ENCODE measurements at regions not wholly inside any gene's neighbourhood (a gene's known extent, or its start where the extent isn't known, plus 50 kb on each side); places are given as distances from the start of the nearest gene placed in this dataset.

GRCh38 chr21:27257226-27257625, 290.3 kb upstream of the ADAMTS5 start:
- TF ChIP-seq ZNF639 (CRISPR knock-in tag; conservative IDR thresholded peaks at IDR 0.05 in 1 of 2, IDR thresholded peaks at IDR 0.05 in 1 of 2) (no peak), ZNF280B (CRISPR knock-in tag; IDR thresholded peaks at IDR 0.05) (no peak), MEF2A (IDR thresholded peaks at IDR 0.05; ENCODE audit: control insufficient read depth, low read depth, low read length) (no peak), PPARD (CRISPR knock-in tag; IDR thresholded peaks at IDR 0.05) (no peak), MAX (CRISPR knock-in tag; IDR thresholded peaks at IDR 0.05) (no peak), LEF1 (IDR thresholded peaks at IDR 0.05) (no peak), SIN3A (IDR thresholded peaks at IDR 0.05; ENCODE audit: borderline replicate concordance in 2 of 2, control insufficient read depth in 1 of 2, low read depth in 2 of 2, low read length in 2 of 2) (no peak), CTCF (IDR thresholded peaks at IDR 0.05 in 2 of 3, conservative IDR thresholded peaks at IDR 0.05 in 1 of 3; ENCODE audit: insufficient read depth in 2 of 3, low read depth in 1 of 3, low read length in 3 of 3) (no peak), CHD7 (IDR thresholded peaks at IDR 0.05; ENCODE audit: low read depth, low read length) (no peak), RFX5 (IDR thresholded peaks at IDR 0.05; ENCODE audit: low read depth, low read length) (no peak)
